ENCODE measurements at regions not wholly inside any gene's neighbourhood (a gene's known extent, or its start where the extent isn't known, plus 50 kb on each side); places are given as distances from the start of the nearest gene placed in this dataset.

DNA sequence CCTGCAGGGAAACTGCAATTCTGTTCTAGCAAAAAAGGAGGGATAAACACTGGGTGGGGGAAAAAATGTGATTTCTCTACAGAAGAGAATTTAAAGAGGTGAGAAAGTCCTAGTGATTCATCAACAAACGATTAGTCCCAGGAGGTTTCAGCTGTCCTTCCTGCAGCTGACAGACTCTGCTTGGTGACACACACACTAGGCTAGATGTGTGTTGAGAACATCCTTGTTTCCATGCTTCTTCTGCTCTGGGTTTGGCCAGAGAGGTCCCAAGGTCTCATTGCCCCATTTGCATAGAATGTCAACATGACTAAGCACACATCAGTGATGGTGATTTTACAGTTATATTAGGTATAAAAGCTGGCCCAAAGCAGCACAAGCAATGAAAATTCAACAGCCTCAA, 258.3 kb downstream of the NFATC2 start:
- TF ChIP-seq CTCF (conservative IDR thresholded peaks at IDR 0.05): no peak
- Histone ChIP-seq H3K9ac (ENCODE audit: extremely low read depth, low read length, poor library complexity, severe bottlenecking) (no peak overlapping the region), H3K36me3 (ENCODE audit: control insufficient read depth, insufficient read depth, low read length) (no peaks in the 10 kb centered on the region), H3K9me3 (ENCODE audit: control insufficient read depth, low read length) (peaks cover 20% of the 10 kb centered on the region), H3K27me3 (ENCODE audit: control insufficient read depth, insufficient read depth, low read length, poor library complexity, severe bottlenecking) (no peaks in the 10 kb centered on the region), H3K4me3 (ENCODE audit: low read length) (no peak overlapping the region), H3K27ac (ENCODE audit: low read depth, low read length) (no peak overlapping the region), H3K4me1 (ENCODE audit: control insufficient read depth, insufficient read depth, low read length) (peaks cover 8% of the 10 kb centered on the region)
- Mint-ChIP-seq H3K9me3 (peaks cover 20% of the 10 kb centered on the region), H3K27me3 (ENCODE audit: insufficient read depth) (no peaks in the 10 kb centered on the region), H3K4me3 (no peak overlapping the region), H3K36me3 (ENCODE audit: low read depth) (no peaks in the 10 kb centered on the region), H3K4me1 (peaks cover 20% of the 10 kb centered on the region), H3K27ac (no peak overlapping the region)
- 55 to 60% methylated on average over 1 of the region's 1 CpG for WGBS, 2 experiments (ENCODE audit: insufficient coverage in 1 of 2, insufficient read length in 1 of 2)
- no peak for DNase-seq

DNA sequence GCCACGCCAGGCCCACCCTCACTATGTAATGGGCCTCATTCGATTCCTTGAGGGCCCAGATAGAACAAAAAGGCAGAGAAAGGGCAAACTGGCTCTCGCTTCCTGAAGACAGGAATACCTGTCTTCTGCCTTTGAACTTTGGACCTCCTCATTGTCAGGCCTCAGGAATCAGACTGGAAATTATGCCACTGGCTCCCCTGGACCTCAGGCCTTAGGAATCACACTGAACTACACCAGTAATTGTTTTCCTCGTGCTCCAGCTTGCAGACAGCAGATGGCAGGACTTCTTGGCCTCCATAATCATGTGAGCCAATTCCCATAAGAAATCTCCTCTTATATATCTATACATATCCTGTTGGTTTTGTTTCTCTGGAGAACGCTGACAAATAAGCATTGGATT, 258.6 kb upstream of the KCNG1 start:
- Histone ChIP-seq H3K4me3 (ENCODE audit: low read length) (no peak overlapping the region), H3K9me3 (ENCODE audit: control insufficient read depth, low read length) (peaks cover 9% of the 10 kb centered on the region), H3K9ac (ENCODE audit: extremely low read depth, low read length, poor library complexity, severe bottlenecking) (no peak overlapping the region), H3K4me1 (ENCODE audit: control insufficient read depth, insufficient read depth, low read length) (peaks cover 8% of the 10 kb centered on the region), H3K27ac (ENCODE audit: low read depth, low read length) (no peak overlapping the region), H3K36me3 (ENCODE audit: control insufficient read depth, insufficient read depth, low read length) (no peaks in the 10 kb centered on the region), H3K27me3 (ENCODE audit: control insufficient read depth, insufficient read depth, low read length, poor library complexity, severe bottlenecking) (no peaks in the 10 kb centered on the region)
- DNase-seq: no peak
- H3K4me3 Mint-ChIP-seq: no peak overlapping the region
- H3K36me3 Mint-ChIP-seq (ENCODE audit: low read depth): no peaks in the 10 kb centered on the region
- WGBS, 2 experiments (ENCODE audit: insufficient coverage in 1 of 2, insufficient read length in 1 of 2): 90 to 94% methylated on average over 4 to 5 of the region's 5 CpGs
- H3K9me3 Mint-ChIP-seq: peaks cover 17% of the 10 kb centered on the region
- H3K27me3 Mint-ChIP-seq (ENCODE audit: insufficient read depth): no peaks in the 10 kb centered on the region
- H3K4me1 Mint-ChIP-seq: peaks cover 20% of the 10 kb centered on the region
- H3K27ac Mint-ChIP-seq: no peak overlapping the region
- TF ChIP-seq CTCF (conservative IDR thresholded peaks at IDR 0.05): no peak

GRCh38 chr20:51280047-51280446, 257.1 kb upstream of the KCNG1 start:
- Histone ChIP-seq H3K27me3 (ENCODE audit: control insufficient read depth, insufficient read depth, low read length, poor library complexity, severe bottlenecking) (no peaks in the 10 kb centered on the region), H3K36me3 (ENCODE audit: control insufficient read depth, insufficient read depth, low read length) (no peaks in the 10 kb centered on the region), H3K27ac (ENCODE audit: low read depth, low read length) (no peak overlapping the region), H3K4me1 (ENCODE audit: control insufficient read depth, insufficient read depth, low read length) (peaks cover 5% of the 10 kb centered on the region), H3K4me3 (ENCODE audit: low read length) (no peak overlapping the region), H3K9ac (ENCODE audit: extremely low read depth, low read length, poor library complexity, severe bottlenecking) (no peak overlapping the region), H3K9me3 (ENCODE audit: control insufficient read depth, low read length) (peaks cover 9% of the 10 kb centered on the region)
- no peak for TF ChIP-seq CTCF (conservative IDR thresholded peaks at IDR 0.05)
- Mint-ChIP-seq H3K4me1 (peaks cover 14% of the 10 kb centered on the region), H3K27me3 (ENCODE audit: insufficient read depth) (no peaks in the 10 kb centered on the region), H3K4me3 (no peak overlapping the region), H3K9me3 (peaks cover 17% of the 10 kb centered on the region), H3K36me3 (ENCODE audit: low read depth) (no peaks in the 10 kb centered on the region), H3K27ac (no peak overlapping the region)
- DNase-seq: no peak
- WGBS, 2 experiments (ENCODE audit: insufficient coverage in 1 of 2, insufficient read length in 1 of 2): 90 to 93% methylated on average over 6 of the region's 6 CpGs

Data from endodermal cell (in vitro differentiated cells).